ENCODE measurements at regions not wholly inside any gene's neighbourhood (a gene's known extent, or its start where the extent isn't known, plus 50 kb on each side); places are given as distances from the start of the nearest gene placed in this dataset.

DNA sequence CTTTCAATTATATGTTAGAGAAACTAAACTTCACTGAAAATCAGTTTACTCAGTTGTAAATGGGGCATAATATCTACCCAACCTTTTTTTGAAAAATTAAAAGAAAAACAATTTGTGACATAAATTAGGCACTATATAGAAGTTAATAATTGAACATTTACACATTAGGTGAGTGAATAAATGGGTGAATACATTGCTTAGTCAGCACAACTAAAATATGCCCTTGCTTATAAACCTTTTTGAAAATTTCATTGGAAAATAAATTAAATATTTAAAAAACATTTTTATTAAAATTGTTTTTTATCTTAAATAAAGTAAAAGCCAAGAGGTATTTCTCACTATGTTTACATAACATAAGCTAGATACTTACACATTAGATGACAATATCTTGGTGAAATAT is 994.5 kb upstream of the TENM4 start:
- POLR2A ChIA-PET: no interaction called here
- CTCF ChIA-PET: interaction anchor here (0.9 kb wide), 1 partner anchor 20 kb away, joined by 3 read pairs; no protein-coding TSS in a partner anchor
- DNase-seq (ENCODE audit: extremely low spot score): no peak
- TF ChIP-seq CTCF (IDR thresholded peaks at IDR 0.05; ENCODE audit: control extremely low read depth, extremely low read depth, low read depth, missing control alignments): no peak

DNA sequence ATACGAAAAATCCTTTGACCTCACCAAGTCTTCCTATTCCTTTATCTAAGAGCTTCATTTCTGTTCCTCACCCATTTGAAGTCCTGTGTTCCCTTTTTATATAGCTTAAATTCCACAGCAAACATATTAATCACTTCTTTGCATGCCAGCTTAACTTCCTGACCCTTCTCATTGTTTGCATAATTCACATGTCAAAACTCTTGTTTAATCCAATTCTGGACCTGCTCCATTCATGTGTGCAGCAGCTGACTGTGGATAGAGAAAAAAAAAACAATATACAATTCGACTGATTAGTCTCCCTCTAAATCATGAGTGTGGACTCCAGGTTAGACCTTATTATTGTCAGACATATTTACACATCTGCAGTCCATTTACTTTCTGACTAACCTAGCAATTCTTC is 991.2 kb upstream of the TENM4 start:
- DNase-seq (ENCODE audit: extremely low spot score): no peak
- CTCF ChIA-PET: no interaction called here
- POLR2A ChIA-PET: no interaction called here
- TF ChIP-seq CTCF (IDR thresholded peaks at IDR 0.05; ENCODE audit: control extremely low read depth, extremely low read depth, low read depth, missing control alignments): no peak

GRCh38 chr11:80424012-80424695 is 983.3 kb upstream of the TENM4 start:
- ChIA-PET CTCF (interaction anchor here (1.2 kb wide), 1 partner anchor 10 kb away, joined by 7 read pairs; no protein-coding TSS in a partner anchor), POLR2A (no interaction called here)
- DNase-seq (ENCODE audit: extremely low spot score): no peak
- no peak for TF ChIP-seq CTCF (IDR thresholded peaks at IDR 0.05; ENCODE audit: control extremely low read depth, extremely low read depth, low read depth, missing control alignments)

GRCh38 chr11:80420374-80420773 is 979.5 kb upstream of the TENM4 start:
- POLR2A ChIA-PET: no interaction called here
- TF ChIP-seq CTCF (IDR thresholded peaks at IDR 0.05; ENCODE audit: control extremely low read depth, extremely low read depth, low read depth, missing control alignments): no peak
- CTCF ChIA-PET: no interaction called here
- DNase-seq (ENCODE audit: extremely low spot score): no peak

- DNase-seq (ENCODE audit: extremely low spot score): no peak
- no peak for TF ChIP-seq CTCF (IDR thresholded peaks at IDR 0.05; ENCODE audit: control extremely low read depth, extremely low read depth, low read depth, missing control alignments)
- ChIA-PET POLR2A (no interaction called here), CTCF (interaction anchor here (0.9 to 1.6 kb wide), 4 partner anchors 11 to 20 kb away, joined by 3 to 4 read pairs (median 4); no protein-coding TSS in a partner anchor)
Observed at GRCh38 chr11:80417681-80418080, 976.9 kb upstream of the TENM4 start.

GRCh38 chr11:80415580-80415979 is 974.8 kb upstream of the TENM4 start:
- DNase-seq (ENCODE audit: extremely low spot score): no peak
- POLR2A ChIA-PET: no interaction called here
- CTCF ChIA-PET: interaction anchor here (1.1 to 1.2 kb wide), 2 partner anchors 12 to 19 kb away, joined by 3 read pairs; no protein-coding TSS in a partner anchor
- no peak for TF ChIP-seq CTCF (IDR thresholded peaks at IDR 0.05; ENCODE audit: control extremely low read depth, extremely low read depth, low read depth, missing control alignments)
